Adrenal gland (tissue), 9 donors: ENCODE measurements at regions not wholly inside any gene's neighbourhood (a gene's known extent, or its start where the extent isn't known, plus 50 kb on each side); places are given as distances from the start of the nearest gene placed in this dataset.

ENCODE experiments used
- DNase-seq, 7 donors: peaks; one replicate each; pipeline ENCODE4 v3.0.0-alpha.2; 2019 to 2020
- H3K27ac ChIP-seq, 5 donors: fragments of 200-600 bp; sonication (generic) in 4 of 5; 1 replicate in 3 of 5; 2 replicates in 2 of 5; pipeline versions ENCODE4 v1.5.1 to v1.8.0; 2016 to 2020; ENCODE audit warnings: mild to moderate bottlenecking in 1 of 5
- H3K27me3 ChIP-seq: fragments of 200-600 bp; 2 replicates; pipeline ENCODE4 v1.8.0; 2021
- H3K36me3 ChIP-seq, 2 donors: fragments of 200-600 bp; replicated peaks in 1 of 2; 1 replicate in 1 of 2; 2 replicates in 1 of 2; pipeline versions ENCODE4 v1.5.1 to v1.8.0; 2018 to 2022
- H3K4me1 ChIP-seq, 2 donors: fragments of 200-600 bp; replicated peaks in 1 of 2; 1 replicate in 1 of 2; 2 replicates in 1 of 2; pipeline versions ENCODE4 v1.5.1 to v1.8.0; 2018 to 2021
- H3K4me3 ChIP-seq, 4 donors: fragments of 200-600 bp; sonication (generic) in 3 of 4; one replicate each; pipeline ENCODE4 v1.5.1; 2016 to 2018
- H3K9me3 ChIP-seq, 3 donors: fragments of 200-600 bp; sonication (generic) in 1 of 3; replicated peaks in 1 of 3; 1 replicate in 2 of 3; 2 replicates in 1 of 3; pipeline versions ENCODE4 v1.5.1 to v1.8.0; 2016 to 2021
- CTCF ChIP-seq, 6 experiments: fragments of 450-650 bp in 4 of 6; fragments of 200-600 bp in 2 of 6; sonication (generic) in 1 of 6; IDR thresholded peaks; 1 replicate in 5 of 6; 2 replicates in 1 of 6; pipeline versions ENCODE4 v1.5.1 to v1.8.0; 2016 to 2021; ENCODE audit warnings: antibody characterized with exemption in 6 of 6, mild to moderate bottlenecking in 2 of 6, moderate library complexity in 1 of 6
- POLR2A ChIP-seq, 2 donors: fragments of 450-650 bp; IDR thresholded peaks; one replicate each; pipeline ENCODE4 v1.6.1; 2017; ENCODE audit warnings: antibody characterized with exemption in 2 of 2, mild to moderate bottlenecking in 2 of 2, moderate library complexity in 1 of 2
- WGBS, 4 donors: extraction: QIAGEN DNeasy Blood & Tissue Kit in 2 of 4; methylation state at CpG; one replicate each; pipeline versions ENCODE4 v1.1.5 to v1.1.7; 2013 to 2017; 5-methylcytosine and 5-hydroxymethylcytosine counted together
- intact Hi-C, 2 donors: fragments of 100-400 bp; cut with DNase I; formaldehyde crosslinking; loops; one replicate each; pipeline versions ENCODE4 v1.14.1 to v1.15.0; 2022 to 2023
- donor health status: healthy with polysubstance abuse.
- donor health status: Bipolar disorder and iron deficiency.
- donor health status: DM: yes; HTN: yes; CAD: no.
- donor health status: DM: no; HTN: no; CAD: no.
- donor health status: DM: no; HTN: no; CAD: no.

- no peak overlapping the region for H3K4me3 ChIP-seq
Measured at GRCh38 chr4:170425521-170426143, 335.9 kb upstream of the AADAT start.

GRCh38 chr4:170425040-170425439 is 335.3 kb upstream of the AADAT start:
- Histone ChIP-seq H3K4me3 (no peak overlapping the region), H3K36me3 (no peaks in the 10 kb centered on the region), H3K9me3 (no peaks in the 10 kb centered on the region), H3K27me3 (no peaks in the 10 kb centered on the region), H3K27ac (no peak overlapping the region), H3K4me1 (no peaks in the 10 kb centered on the region)
- intact Hi-C loops: no loop called here
- WGBS, 4 donors: 47 to 57% (median 51%) methylated on average over 1 of the region's 1 CpG
- no peak for DNase-seq
- TF ChIP-seq POLR2A (IDR thresholded peaks at IDR 0.05) (no peak), CTCF (IDR thresholded peaks at IDR 0.05) (no peak)

More at GRCh38 chr4:170425521-170426143, 335.9 kb upstream of the AADAT start:
- 60 to 65% (median 62%) methylated on average over 5 of the region's 5 CpGs for WGBS, 4 donors
- DNase-seq: no peak
- Histone ChIP-seq H3K36me3 (no peaks in the 10 kb centered on the region), H3K27ac (no peak overlapping the region), H3K4me1 (no peaks in the 10 kb centered on the region), H3K27me3 (no peaks in the 10 kb centered on the region), H3K9me3 (no peaks in the 10 kb centered on the region)
- intact Hi-C loops: no loop called here
- TF ChIP-seq POLR2A (IDR thresholded peaks at IDR 0.05) (no peak), CTCF (IDR thresholded peaks at IDR 0.05) (no peak)

- WGBS, 4 donors: 53 to 72% (median 57%) methylated on average over 1 of the region's 1 CpG
- intact Hi-C loops: no loop called here
- no peaks in the 10 kb centered on the region for H3K9me3 ChIP-seq
- DNase-seq: no peak
- H3K36me3 ChIP-seq: no peaks in the 10 kb centered on the region
- H3K27me3 ChIP-seq: no peaks in the 10 kb centered on the region
- TF ChIP-seq POLR2A (IDR thresholded peaks at IDR 0.05) (no peak), CTCF (IDR thresholded peaks at IDR 0.05) (no peak)
- no peak overlapping the region for H3K4me3 ChIP-seq
- no peak overlapping the region for H3K27ac ChIP-seq
- no peaks in the 10 kb centered on the region for H3K4me1 ChIP-seq
Measured at GRCh38 chr4:170423137-170423536, 333.4 kb upstream of the AADAT start.

- DNase-seq: no peak
- Histone ChIP-seq H3K36me3 (no peaks in the 10 kb centered on the region), H3K27ac (no peak overlapping the region), H3K27me3 (no peaks in the 10 kb centered on the region), H3K4me3 (no peak overlapping the region), H3K9me3 (no peaks in the 10 kb centered on the region), H3K4me1 (no peaks in the 10 kb centered on the region)
- TF ChIP-seq POLR2A (IDR thresholded peaks at IDR 0.05) (no peak), CTCF (IDR thresholded peaks at IDR 0.05) (no peak)
- intact Hi-C loops: no loop called here
- 73 to 80% (median 79%) methylated on average over 7 of the region's 7 CpGs for WGBS, 4 donors
Measured at GRCh38 chr4:170420255-170420693, 330.5 kb upstream of the AADAT start.
